ENCODE measurements at regions not wholly inside any gene's neighbourhood (a gene's known extent, or its start where the extent isn't known, plus 50 kb on each side); places are given as distances from the start of the nearest gene placed in this dataset.
"Not testable (repeated sequence)": the region's sequence is repeated elsewhere in the genome, so short reads cannot be mapped to it uniquely, and the experiment has no call there.

- DNase-seq, result no peak
Measured at GRCh38 chr15:98331676-98332075, 316.7 kb upstream of the IGF1R start.

DNA sequence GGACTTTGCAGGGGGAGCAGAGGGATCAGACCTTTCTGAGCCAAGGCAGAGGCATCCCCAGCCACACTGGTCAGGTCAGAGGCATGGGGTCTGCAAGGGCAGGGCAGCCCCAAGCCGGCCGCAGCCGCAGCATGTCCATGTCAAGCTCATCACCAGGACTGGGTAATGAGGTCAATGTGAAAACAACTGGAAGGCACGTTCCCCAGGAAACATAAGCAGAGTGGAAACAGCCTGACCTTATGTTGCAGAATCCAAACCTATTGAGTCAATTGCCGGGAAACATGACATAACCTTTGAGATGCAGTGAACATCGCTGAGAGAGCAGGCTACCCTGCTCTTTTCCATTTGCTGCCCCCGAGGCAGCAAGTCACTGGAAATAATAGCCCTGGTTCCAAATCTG lies 315.1 kb upstream of the IGF1R start:
- no peak for DNase-seq

- no peak for DNase-seq
Measured at GRCh38 chr15:98342911-98343310, 305.4 kb upstream of the IGF1R start.

DNA sequence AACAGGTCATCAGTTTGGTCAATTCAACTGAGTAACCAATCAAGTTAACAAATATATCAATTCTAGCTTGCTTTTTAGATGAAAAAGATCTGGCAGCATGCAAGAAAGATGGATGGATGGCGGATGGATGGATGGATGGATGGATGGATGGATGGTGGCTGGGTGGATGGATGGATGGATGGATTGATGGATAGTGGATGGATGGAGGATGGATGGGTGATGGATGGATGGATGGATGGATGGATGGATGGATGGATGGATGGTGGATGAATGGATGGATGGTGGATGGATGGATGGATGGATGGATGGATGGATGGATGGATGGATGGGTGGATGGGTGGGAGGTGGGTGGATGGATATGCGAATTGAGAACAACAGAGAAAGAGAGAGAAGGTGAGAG lies 303.7 kb upstream of the IGF1R start:
- no peak for DNase-seq

GRCh38 chr15:98347001-98347400 lies 301.3 kb upstream of the IGF1R start:
- DNase-seq, result no peak

DNA sequence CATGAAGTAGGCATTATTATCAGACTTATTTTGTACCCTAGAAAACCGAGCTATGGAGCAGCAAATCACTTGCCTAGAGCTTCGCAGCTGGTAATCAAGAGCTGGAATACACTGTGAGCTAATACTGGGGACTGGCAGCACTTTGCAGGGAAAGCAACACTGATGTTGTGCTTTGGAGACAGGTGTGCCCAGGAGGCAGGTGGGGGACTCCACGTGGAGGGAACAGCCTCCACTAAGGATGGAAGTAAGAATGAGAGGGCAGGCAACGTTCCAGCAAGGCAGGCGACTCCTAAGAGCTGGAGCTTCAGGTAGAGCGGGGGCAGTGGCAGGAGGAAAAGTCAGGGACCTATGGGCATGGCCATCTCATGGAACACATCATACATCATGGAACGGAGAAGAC lies 300.5 kb upstream of the IGF1R start:
- no peak for DNase-seq

DNA sequence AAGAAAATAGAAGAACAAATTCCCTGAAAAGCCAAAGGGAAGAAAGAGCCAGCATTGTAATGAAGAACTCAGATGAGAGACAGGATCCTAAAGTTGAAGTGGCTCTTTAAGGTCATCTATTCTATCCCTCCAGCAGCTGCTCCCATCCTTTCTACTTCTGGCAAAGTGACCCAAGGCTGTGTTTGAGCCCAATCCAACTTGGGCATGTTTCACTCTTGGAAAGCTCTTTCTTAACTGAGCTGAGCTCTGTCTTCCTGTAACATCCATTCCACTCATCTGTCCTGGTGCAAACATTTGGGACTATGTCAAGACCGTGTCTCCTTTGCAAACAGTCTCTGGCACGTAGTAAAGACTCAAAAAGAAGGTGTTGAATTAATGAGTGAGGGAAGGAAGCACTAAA lies 298.1 kb upstream of the IGF1R start:
- no peak for DNase-seq

DNA sequence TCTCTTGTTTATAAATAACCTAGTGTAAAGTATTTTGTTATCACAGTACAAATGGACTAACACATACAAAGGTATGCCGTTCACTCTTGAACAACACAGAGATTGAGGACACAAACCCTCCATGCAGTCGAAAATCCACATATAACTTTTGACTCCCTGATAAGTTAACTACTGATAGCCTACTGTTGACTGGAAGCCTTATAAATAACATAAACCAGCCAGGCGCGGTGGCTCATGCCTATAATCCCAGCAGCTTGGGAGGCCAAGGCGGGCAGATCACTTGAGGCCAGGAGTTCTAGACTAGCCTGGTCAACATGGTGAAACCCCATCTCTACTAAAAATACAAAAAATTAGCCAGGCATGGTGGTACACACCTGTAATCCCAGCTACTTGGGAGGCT lies 290.1 kb upstream of the IGF1R start:
- not testable (repeated sequence) for DNase-seq

GRCh38 chr15:98358971-98359370 lies 289.4 kb upstream of the IGF1R start:
- no peak for DNase-seq

DNA sequence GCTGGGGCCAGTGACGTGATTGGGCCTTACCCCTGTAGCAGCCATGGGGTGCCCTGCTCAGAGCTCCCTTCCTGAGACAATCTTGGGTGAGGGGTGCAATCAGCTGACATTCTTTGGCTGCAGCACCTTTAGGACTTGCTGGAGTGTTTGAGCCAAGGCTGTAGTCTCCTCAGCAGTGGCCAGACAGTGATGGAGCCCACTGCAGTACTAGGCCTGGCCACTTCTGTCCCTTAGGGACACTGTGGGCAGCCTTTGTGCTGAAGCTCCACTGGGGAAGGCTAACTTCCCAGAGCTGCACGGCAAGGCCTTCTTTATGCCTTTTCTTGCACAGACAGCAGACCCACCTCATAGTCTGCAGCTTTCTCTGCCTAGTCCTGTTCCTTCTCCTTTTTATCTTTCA lies 284.9 kb upstream of the IGF1R start:
- DNase-seq, result no peak

- no peak for DNase-seq
Measured at GRCh38 chr15:98363955-98364354, 284.4 kb upstream of the IGF1R start.

DNA sequence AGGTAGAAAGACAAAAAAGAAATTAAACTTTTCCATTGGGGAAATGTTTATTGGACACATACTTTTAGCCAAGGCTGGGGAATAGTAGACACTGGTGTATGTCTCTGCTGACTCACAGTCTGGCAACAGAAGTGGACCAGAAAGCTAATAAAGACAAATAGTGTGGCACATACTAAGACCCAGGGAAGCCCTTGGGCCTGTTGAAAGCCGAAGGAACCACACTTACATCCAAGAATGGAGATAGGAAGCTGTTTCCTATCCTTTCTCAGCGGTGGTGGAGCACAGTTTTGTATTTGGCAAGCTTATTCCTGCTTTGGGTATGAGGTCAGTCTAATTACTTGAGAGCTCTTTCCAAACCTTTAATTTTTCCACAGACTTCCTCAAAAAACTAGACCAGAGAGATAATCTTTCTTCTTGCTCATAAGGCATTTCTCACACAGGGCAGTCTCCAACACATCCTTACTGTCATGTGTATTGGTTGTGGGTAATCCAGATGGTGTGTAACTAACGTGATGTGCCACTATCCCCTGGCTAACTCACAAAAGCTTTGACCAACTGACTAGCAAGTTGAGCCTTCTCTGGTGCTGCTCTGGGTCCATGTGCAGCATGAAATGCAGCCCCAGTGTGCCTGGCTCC lies 279.1 kb upstream of the IGF1R start:
- DNase-seq, result no peak

GRCh38 chr15:98375513-98376340 lies 272.6 kb upstream of the IGF1R start:
- no peak for DNase-seq

- DNase-seq, result no peak
Measured at GRCh38 chr15:98380721-98381120, 267.6 kb upstream of the IGF1R start.

- no peak for DNase-seq
Measured at GRCh38 chr15:98381446-98381845, 266.9 kb upstream of the IGF1R start.

- no peak for DNase-seq
Measured at GRCh38 chr15:98382139-98382538, 266.2 kb upstream of the IGF1R start.

DNA sequence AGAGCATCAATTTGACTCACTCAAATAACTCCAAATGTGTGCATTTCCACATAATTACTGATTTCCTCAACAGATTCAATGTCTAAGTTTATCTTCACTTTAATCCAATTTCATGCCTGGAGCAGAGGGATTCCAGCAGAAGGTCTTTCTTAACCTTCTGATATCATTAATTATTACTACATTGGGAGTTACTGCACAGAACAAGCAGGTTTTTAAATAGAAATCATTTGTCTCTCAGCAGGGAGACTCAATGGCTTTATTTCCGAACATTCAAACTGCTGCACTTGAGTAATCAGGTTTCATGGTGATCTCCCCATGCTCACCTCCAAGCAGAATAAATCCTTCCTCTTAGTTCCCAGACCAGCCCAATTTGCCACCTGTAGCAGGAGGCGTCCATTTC lies 264.8 kb upstream of the IGF1R start:
- no peak for DNase-seq

DNA sequence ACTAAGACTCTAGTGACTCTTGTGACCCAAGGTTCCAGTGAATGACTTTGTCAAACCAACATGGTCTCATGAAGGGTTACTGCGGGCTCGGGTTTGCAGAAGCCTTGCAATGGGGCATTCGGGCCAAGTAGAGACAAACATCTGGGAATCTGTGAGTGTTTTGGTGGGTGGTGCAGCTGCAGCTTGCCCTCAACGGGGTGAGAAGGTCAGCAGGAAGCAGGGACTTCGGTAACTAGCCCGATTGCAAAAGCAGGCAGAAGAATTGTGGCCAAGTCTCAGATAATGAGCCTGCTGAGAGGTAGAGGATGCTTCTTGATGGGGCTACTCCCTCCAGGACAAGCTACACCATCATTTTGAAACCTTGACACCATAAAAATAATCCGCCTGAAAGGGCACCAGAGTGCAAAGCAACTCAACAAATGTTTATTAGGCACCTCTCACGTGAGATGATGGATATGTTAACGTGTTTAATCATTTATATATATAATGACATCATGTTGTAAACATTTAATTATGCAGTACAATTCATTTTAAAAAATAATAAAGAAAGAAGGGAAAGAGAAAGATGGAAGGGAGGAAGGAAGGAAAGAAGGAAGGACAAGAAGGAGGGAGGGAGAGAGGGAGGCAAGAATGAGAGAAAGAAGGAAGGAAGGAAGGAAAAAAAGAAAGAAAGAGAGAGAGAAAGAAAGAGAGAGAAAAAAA lies 263.9 kb upstream of the IGF1R start:
- no peak for DNase-seq

DNA sequence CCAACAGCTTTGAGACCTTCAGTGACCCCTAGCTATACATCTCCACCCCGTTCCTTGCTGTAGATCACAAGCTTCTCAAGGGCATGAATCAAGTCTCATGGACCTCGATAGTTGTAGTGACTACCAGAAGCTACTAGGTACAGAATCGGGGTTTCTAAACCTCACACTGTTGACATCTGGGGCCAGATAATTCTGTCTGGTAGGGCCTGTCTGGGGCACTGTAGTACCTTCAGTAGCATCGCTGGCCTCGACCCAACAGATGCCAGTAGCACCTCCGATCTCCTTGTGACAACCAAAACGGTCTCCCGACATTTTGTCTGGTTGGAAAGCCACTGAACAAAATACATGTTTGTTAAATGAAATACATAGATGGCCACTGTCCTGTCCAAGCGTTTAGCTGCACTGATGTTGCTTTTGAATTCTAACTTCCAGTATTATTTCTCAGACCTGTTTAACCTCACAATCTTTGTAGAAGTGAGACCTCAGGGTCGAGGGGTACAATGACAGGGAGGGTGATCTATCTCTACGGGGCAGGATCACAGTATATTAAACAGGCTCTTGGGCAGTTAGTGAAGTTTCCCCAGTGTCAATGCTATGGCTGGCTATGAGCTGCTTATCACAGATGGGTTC lies 262.5 kb upstream of the IGF1R start:
- DNase-seq, result no peak

DNA sequence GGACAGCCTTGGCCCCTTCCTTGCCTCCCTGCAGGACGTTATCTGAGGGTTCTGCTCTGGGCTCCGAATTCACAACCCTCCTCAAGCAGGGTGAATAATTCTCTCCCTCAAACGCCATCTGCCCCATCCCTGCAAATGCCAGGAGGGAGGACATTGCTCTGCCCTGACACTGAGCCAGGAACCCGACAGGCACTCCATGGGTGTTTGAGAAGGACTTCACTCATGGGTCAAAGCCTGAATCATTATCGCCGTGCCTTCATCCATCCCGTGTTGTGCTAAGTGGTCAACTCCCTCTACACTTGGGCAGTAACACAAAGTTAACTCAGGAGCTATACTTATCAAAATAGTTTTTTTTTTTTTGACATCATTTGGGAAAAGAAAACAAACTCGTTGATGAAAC lies 261.8 kb upstream of the IGF1R start:
- no peak for DNase-seq

DNA sequence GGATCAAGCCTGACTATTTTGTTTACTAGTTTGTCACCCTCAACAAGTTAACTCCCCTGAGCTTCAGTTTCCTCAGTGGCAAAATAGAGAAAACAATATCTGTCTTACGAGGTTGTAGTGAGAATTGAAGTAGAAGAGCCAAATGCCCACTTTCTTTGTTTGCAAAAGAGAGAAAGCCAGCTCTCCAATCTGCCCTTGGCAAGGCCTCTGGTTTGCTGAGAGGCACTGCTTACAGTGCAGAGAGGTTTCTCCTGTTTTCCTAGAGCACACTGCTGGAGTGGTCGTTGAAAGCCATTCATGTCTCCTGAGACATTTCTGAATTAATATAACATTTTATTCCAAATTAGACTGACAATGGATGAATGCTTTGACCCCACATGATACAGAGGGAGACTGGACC lies 260.5 kb upstream of the IGF1R start:
- DNase-seq, result no peak

DNA sequence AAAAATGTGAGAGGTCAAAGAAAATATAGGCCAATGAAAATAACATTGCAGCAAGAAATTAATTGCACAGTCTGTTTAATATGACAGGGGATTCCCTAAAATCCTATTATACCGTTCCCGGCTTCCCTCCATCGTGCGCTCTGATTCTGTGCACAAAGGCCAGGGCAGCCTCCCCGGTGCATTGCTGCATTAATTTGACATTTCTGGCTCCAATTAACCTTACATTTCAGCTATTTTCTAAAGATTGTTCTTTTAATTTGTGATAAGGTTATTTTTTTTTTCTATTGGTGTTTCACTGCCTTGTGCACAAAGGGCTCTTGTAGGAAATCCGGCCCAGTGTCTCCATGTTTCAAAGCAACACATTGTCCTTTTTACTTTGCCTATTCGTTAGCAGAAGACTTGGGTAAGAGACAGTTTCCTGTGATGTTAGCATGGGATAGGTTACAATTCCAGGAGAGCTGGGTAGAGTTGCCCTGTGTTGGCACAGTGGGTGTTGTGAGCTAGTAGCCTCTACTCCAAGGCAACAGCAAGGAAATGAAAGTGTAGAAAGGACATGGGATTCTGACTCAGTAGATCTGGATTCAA lies 257.3 kb upstream of the IGF1R start:
- DNase-seq, result no peak

- no peak for DNase-seq
Measured at GRCh38 chr15:98391568-98391967, 256.8 kb upstream of the IGF1R start.
